ENCODE measurements at regions not wholly inside any gene's neighbourhood (a gene's known extent, or its start where the extent isn't known, plus 50 kb on each side); places are given as distances from the start of the nearest gene placed in this dataset.

DNA sequence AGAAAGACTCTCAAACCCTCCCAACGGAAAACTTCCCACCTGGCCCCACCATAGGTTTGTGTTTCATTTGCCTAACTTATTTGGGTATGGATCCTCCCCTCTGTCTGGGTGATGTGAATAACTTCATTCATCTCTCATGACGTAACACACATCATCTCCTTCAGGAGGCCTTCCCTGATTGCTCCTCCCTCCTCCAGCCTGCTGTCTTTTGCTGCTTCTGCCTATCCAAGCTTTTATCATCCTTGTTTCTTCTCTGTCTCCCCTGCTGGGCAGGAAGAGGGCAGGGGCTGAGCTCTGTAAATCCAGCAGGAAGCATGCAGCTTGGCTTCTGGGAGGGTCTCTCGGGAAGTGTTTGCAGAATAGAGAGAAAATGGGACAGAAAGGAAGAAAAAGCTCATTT is 766.0 kb upstream of the TBX3 start:
- TF ChIP-seq GATA3 (IDR thresholded peaks at IDR 0.05; ENCODE audit: low read depth, low read length) (no peak), GATA2 (IDR thresholded peaks at IDR 0.05; ENCODE audit: low read depth, low read length) (no peak)
